GM21423 (cell line): ENCODE measurements at regions not wholly inside any gene's neighbourhood (a gene's known extent, or its start where the extent isn't known, plus 50 kb on each side); places are given as distances from the start of the nearest gene placed in this dataset.
"Not testable (repeated sequence)": the region's sequence is repeated elsewhere in the genome, so short reads cannot be mapped to it uniquely, and the experiment has no call there.

Source experiments
- ATAC-seq: cut with Tn5 transposase; IDR thresholded peaks from one replicate; pipeline ENCODE4 v1.9.1; 2021; ENCODE audit warnings: mild to moderate bottlenecking, moderate library complexity; ENCODE audit not compliant: unreplicated experiment

GRCh38 chr22:49677495-49677889 is 150.2 kb downstream of the BRD1 start:
- ATAC-seq = no peak

- no peak for ATAC-seq
Measured at GRCh38 chr22:49676783-49677494, 150.7 kb downstream of the BRD1 start.

GRCh38 chr22:49676230-49676629 is 151.4 kb downstream of the BRD1 start:
- no peak for ATAC-seq

GRCh38 chr22:49674479-49675050 is 153.1 kb downstream of the BRD1 start:
- ATAC-seq = no peak

GRCh38 chr22:49673048-49673447 is 154.6 kb downstream of the BRD1 start:
- no peak for ATAC-seq

GRCh38 chr22:49672014-49672516 is 155.6 kb downstream of the BRD1 start:
- no peak for ATAC-seq

GRCh38 chr22:49671331-49672013 is 156.2 kb downstream of the BRD1 start:
- no peak for ATAC-seq

GRCh38 chr22:49670456-49671330 is 157.0 kb downstream of the BRD1 start:
- no peak for ATAC-seq

- ATAC-seq = not testable (repeated sequence)
Measured at GRCh38 chr22:49669969-49670455, 157.7 kb downstream of the BRD1 start.

GRCh38 chr22:49669427-49669968 is 158.2 kb downstream of the BRD1 start:
- not testable (repeated sequence) for ATAC-seq

- ATAC-seq = no peak
Measured at GRCh38 chr22:49668402-49668801, 159.3 kb downstream of the BRD1 start.

GRCh38 chr22:49667236-49667635 is 160.4 kb downstream of the BRD1 start:
- ATAC-seq = no peak

GRCh38 chr22:49666146-49666809 is 161.4 kb downstream of the BRD1 start:
- no peak for ATAC-seq

- no peak for ATAC-seq
Measured at GRCh38 chr22:49664891-49665290, 162.8 kb downstream of the BRD1 start.

GRCh38 chr22:49664371-49664881 is 163.2 kb downstream of the BRD1 start:
- ATAC-seq = no peak

- no peak for ATAC-seq
Measured at GRCh38 chr22:49663823-49664222, 163.8 kb downstream of the BRD1 start.

- no peak for ATAC-seq
Measured at GRCh38 chr22:49663311-49663711, 164.4 kb downstream of the BRD1 start.

GRCh38 chr22:49662681-49663080 is 165.0 kb downstream of the BRD1 start:
- no peak for ATAC-seq

GRCh38 chr22:49660794-49661781 is 166.6 kb downstream of the BRD1 start:
- no peak for ATAC-seq
